Loucy (cell line): ENCODE measurements at regions not wholly inside any gene's neighbourhood (a gene's known extent, or its start where the extent isn't known, plus 50 kb on each side); places are given as distances from the start of the nearest gene placed in this dataset.

Experiments
- H2AFZ ChIP-seq: fragments of 200-600 bp; sonication (generic); 2 replicates; pipeline ENCODE4 v1.6.0; 2016; ENCODE audit warnings: antibody characterized with exemption, mild to moderate bottlenecking, low read length, moderate library complexity
- H3F3A ChIP-seq: fragments of 200-600 bp; 2 replicates; pipeline ENCODE4 v1.6.0; 2016; ENCODE audit warnings: antibody characterized with exemption, low read depth, mild to moderate bottlenecking
- H3K27me3 ChIP-seq: fragments of 200-600 bp; sonication (generic); 2 replicates; pipeline ENCODE4 v1.6.1; 2014; ENCODE audit warnings: low read length, mild to moderate bottlenecking; ENCODE audit not compliant: insufficient read depth, poor library complexity, severe bottlenecking
- H3K36me3 ChIP-seq: fragments of 200-600 bp; sonication (generic); 2 replicates; pipeline ENCODE4 v1.6.1; 2016; ENCODE audit warnings: low read length; ENCODE audit not compliant: insufficient read depth
- H3K4me1 ChIP-seq: fragments of 200-600 bp; sonication (generic); 2 replicates; pipeline ENCODE4 v1.5.1; 2014; ENCODE audit warnings: low read length, mild to moderate bottlenecking; ENCODE audit not compliant: insufficient read depth, poor library complexity, severe bottlenecking
- H3K4me2 ChIP-seq: fragments of 200-600 bp; sonication (generic); 2 replicates; pipeline ENCODE4 v1.6.0; 2014; ENCODE audit warnings: antibody characterized with exemption, low read length, low read depth, mild to moderate bottlenecking; ENCODE audit not compliant: poor library complexity, severe bottlenecking
- H3K4me3 ChIP-seq: fragments of 200-600 bp; sonication (generic); 2 replicates; pipeline ENCODE4 v1.5.1; 2014; ENCODE audit warnings: low read length, mild to moderate bottlenecking, mixed read lengths; ENCODE audit not compliant: poor library complexity, severe bottlenecking
- H3K79me2 ChIP-seq: fragments of 200-600 bp; sonication (generic); 2 replicates; pipeline ENCODE4 v1.6.1; 2014; ENCODE audit warnings: low read length; ENCODE audit not compliant: insufficient read depth
- H3K9ac ChIP-seq: fragments of 200-600 bp; sonication (generic); 2 replicates; pipeline ENCODE4 v1.6.0; 2014; ENCODE audit warnings: mild to moderate bottlenecking, low read depth, low read length, moderate library complexity; ENCODE audit not compliant: poor library complexity, severe bottlenecking
- H3K9me2 ChIP-seq: fragments of 200-600 bp; sonication (generic); replicated peaks from 2 replicates; pipeline ENCODE4 v1.6.1; 2016; ENCODE audit warnings: low read depth, low read length, mixed read lengths
- H3K9me3 ChIP-seq: fragments of 200-600 bp; sonication (generic); 2 replicates; pipeline ENCODE4 v1.6.1; 2014; ENCODE audit warnings: mild to moderate bottlenecking, antibody characterized with exemption, low read length, low read depth; ENCODE audit not compliant: insufficient read depth
- H4K20me1 ChIP-seq: fragments of 200-600 bp; sonication (generic); 2 replicates; pipeline ENCODE4 v1.6.0; 2014; ENCODE audit warnings: antibody characterized with exemption, low read length, mild to moderate bottlenecking; ENCODE audit not compliant: insufficient read depth, poor library complexity, severe bottlenecking
- CTCF ChIP-seq: fragments of 200-600 bp; sonication (generic); conservative IDR thresholded peaks from 2 replicates; pipeline ENCODE4 v1.5.1; 2014; ENCODE audit warnings: mild to moderate bottlenecking, antibody characterized with exemption, low read length
- EZH2phosphoT487 ChIP-seq: fragments of 200-600 bp; IDR thresholded peaks from 2 replicates; pipeline ENCODE4 v1.6.1; 2018; ENCODE audit warnings: antibody characterized with exemption, mild to moderate bottlenecking, moderate library complexity, borderline replicate concordance

GRCh38 chr10:5268743-5269142 is 72.1 kb downstream of the AKR1C4 start:
- no peaks in the 10 kb centered on the region for H4K20me1 ChIP-seq
- no peaks in the 10 kb centered on the region for H3K4me1 ChIP-seq
- H3K9ac ChIP-seq, result no peak overlapping the region
- no peak overlapping the region for H2AFZ ChIP-seq
- H3K9me3 ChIP-seq, result peaks cover 18% of the 10 kb centered on the region; the same call in 1 of the 2 replicates
- no peaks in the 10 kb centered on the region for H3F3A ChIP-seq
- no peak overlapping the region for H3K4me2 ChIP-seq
- no peaks in the 10 kb centered on the region for H3K27me3 ChIP-seq
- H3K36me3 ChIP-seq, result no peaks in the 10 kb centered on the region
- H3K9me2 ChIP-seq, result no peaks in the 10 kb centered on the region
- no peak overlapping the region for H3K4me3 ChIP-seq
- TF ChIP-seq EZH2phosphoT487 (no peak), CTCF (no peak)
- H3K79me2 ChIP-seq, result no peaks in the 10 kb centered on the region

GRCh38 chr10:5269791-5270190 is 73.2 kb downstream of the AKR1C4 start:
- H3K4me3 ChIP-seq, result no peak overlapping the region
- H3K9me2 ChIP-seq, result no peaks in the 10 kb centered on the region
- TF ChIP-seq EZH2phosphoT487 (no peak), CTCF (no peak)
- H3K36me3 ChIP-seq, result no peaks in the 10 kb centered on the region
- no peaks in the 10 kb centered on the region for H3K27me3 ChIP-seq
- H3K9me3 ChIP-seq, result peaks cover 18% of the 10 kb centered on the region; the same call in 1 of the 2 replicates
- H3K79me2 ChIP-seq, result no peaks in the 10 kb centered on the region
- no peaks in the 10 kb centered on the region for H3K4me1 ChIP-seq
- H2AFZ ChIP-seq, result no peak overlapping the region
- H4K20me1 ChIP-seq, result no peaks in the 10 kb centered on the region
- H3K9ac ChIP-seq, result no peak overlapping the region
- H3F3A ChIP-seq, result no peaks in the 10 kb centered on the region
- H3K4me2 ChIP-seq, result no peak overlapping the region

- Histone ChIP-seq H3K36me3 (no peaks in the 10 kb centered on the region), H3K27me3 (no peaks in the 10 kb centered on the region), H3K4me3 (no peak overlapping the region), H3K9me2 (no peaks in the 10 kb centered on the region), H3K79me2 (no peaks in the 10 kb centered on the region), H3K9me3 (peaks cover 9% of the 10 kb centered on the region; the same call in 1 of the 2 replicates), H4K20me1 (no peaks in the 10 kb centered on the region), H3K4me1 (no peaks in the 10 kb centered on the region), H3F3A (no peaks in the 10 kb centered on the region), H3K9ac (no peak overlapping the region), H3K4me2 (no peak overlapping the region), H2AFZ (no peak overlapping the region)
- no peak for TF ChIP-seq CTCF
- TF ChIP-seq EZH2phosphoT487, result no peak
These were observed 74.9 kb downstream of the AKR1C4 start for GRCh38 chr10:5271526-5271925.
